HepG2 (cell line): ENCODE measurements at regions not wholly inside any gene's neighbourhood (a gene's known extent, or its start where the extent isn't known, plus 50 kb on each side); places are given as distances from the start of the nearest gene placed in this dataset.

Experiments used
- ATAC-seq: fragments of 200-7000 bp; cut with Tn5 transposase; 3 replicates; pipeline ENCODE4 v1.9.1; 2020; ENCODE audit warnings: mild to moderate bottlenecking, moderate library complexity
- BruUV-seq: library from RNA; stranded (reverse); fragments of 400-500 nt; replicated peaks from 2 replicates; lab custom pipeline; 2021; lab: Mats Ljungman, UMichigan
- CTCF ChIA-PET: fragments of 300-600 bp; formaldehyde crosslinking; extraction: SDS; loops from one replicate; lab custom pipeline; 2021; ENCODE audit warnings: low total read pairs, inconsistent platforms, low intra/inter-chr PET ratio; lab: Yijun Ruan, JAX
- POLR2A ChIA-PET: fragments of 350-600 bp; sonication (Branson Sonifier 250); formaldehyde crosslinking; loops from one replicate; lab custom pipeline; 2020; ENCODE audit warnings: antibody characterized with exemption, inconsistent platforms; lab: Yijun Ruan, JAX
- DNase-seq: peaks from one replicate; pipeline ENCODE4 v3.0.0-alpha.2; 2015; ENCODE audit warnings: low spot score
- FAIRE-seq: peaks from 3 replicates; lab custom pipeline; 2011; peaks lifted over from hg19 to GRCh38; lab: Jason Lieb, UNC
- H2AFZ ChIP-seq: one replicate; pipeline ENCODE4 v1.6.1; 2011; ENCODE audit warnings: low read length, inconsistent platforms
- H3K27ac ChIP-seq: fragments of 300-600 bp; 3 replicates; pipeline ENCODE4 v1.8.0; 2011; ENCODE audit warnings: mixed run types, mild to moderate bottlenecking, mixed read lengths, low read length, inconsistent platforms; ENCODE audit not compliant: insufficient read depth; ENCODE audit errors: extremely low read length
- H3K27me3 ChIP-seq, 2 experiments: fragments of 200-600 bp in 1 of 2; 2 replicates in 1 of 2; 3 replicates in 1 of 2; pipeline versions ENCODE4 v1.6.0 to v1.8.0; 2011; ENCODE audit warnings: low read length in 2 of 2, mild to moderate bottlenecking in 2 of 2, moderate library complexity in 2 of 2, inconsistent platforms in 1 of 2; ENCODE audit not compliant: insufficient read depth in 2 of 2, control insufficient read depth in 1 of 2
- H3K36me3 ChIP-seq, 2 experiments: fragments of 200-600 bp in 1 of 2; replicated peaks in 1 of 2; 2 replicates in 1 of 2; 3 replicates in 1 of 2; pipeline versions ENCODE4 v1.5.1 to v1.8.0; 2011; ENCODE audit warnings: low read length in 2 of 2, inconsistent platforms in 1 of 2; ENCODE audit not compliant: insufficient read depth in 2 of 2, control insufficient read depth in 1 of 2
- H3K4me1 ChIP-seq: 2 replicates; pipeline ENCODE4 v1.5.1; 2012; ENCODE audit warnings: low read length, inconsistent platforms; ENCODE audit not compliant: insufficient read depth
- H3K4me2 ChIP-seq: 2 replicates; pipeline ENCODE4 v1.6.0; 2011; ENCODE audit warnings: low read depth, low read length, inconsistent platforms
- H3K4me3 ChIP-seq, 3 experiments: fragments of 200-600 bp in 1 of 3; sonication (generic), shearing (Covaris generic) in 1 of 3; replicated peaks in 1 of 3; 2 replicates each; pipeline ENCODE4 v1.5.1; 2011 to 2016; ENCODE audit warnings: low read length in 3 of 3, inconsistent platforms in 2 of 3, low read depth in 2 of 3, mild to moderate bottlenecking in 2 of 3, control low read depth in 1 of 3, mixed read lengths in 1 of 3; ENCODE audit not compliant: insufficient read depth in 1 of 3
- H3K79me2 ChIP-seq: one replicate; pipeline ENCODE4 v1.6.1; 2011; ENCODE audit warnings: low read length, inconsistent platforms; ENCODE audit not compliant: insufficient read depth
- H3K9ac ChIP-seq: 2 replicates; pipeline ENCODE4 v1.6.0; 2011; ENCODE audit warnings: mild to moderate bottlenecking, low read depth, low read length, inconsistent platforms; ENCODE audit not compliant: insufficient read depth
- H3K9me3 ChIP-seq: 2 replicates; pipeline ENCODE4 v1.5.1; 2012; ENCODE audit warnings: mild to moderate bottlenecking, low read length
- H4K20me1 ChIP-seq: 2 replicates; pipeline ENCODE4 v1.6.0; 2011; ENCODE audit warnings: inconsistent platforms, mild to moderate bottlenecking, low read length, moderate library complexity; ENCODE audit not compliant: insufficient read depth
- ATF1 ChIP-seq: IDR thresholded peaks from 2 replicates; pipeline ENCODE4 v1.6.1; 2016; ENCODE audit warnings: mild to moderate bottlenecking, control low read depth
- CEBPB ChIP-seq: IDR thresholded peaks from 2 replicates; pipeline ENCODE4 v1.6.1; 2011; ENCODE audit warnings: low read depth, low read length, improper control_type of control experiment, borderline replicate concordance
- NCOR1 ChIP-seq: fragments of 200-600 bp; sonication (generic); IDR thresholded peaks from 2 replicates; pipeline ENCODE4 v1.7.0; 2017; ENCODE audit warnings: antibody characterized with exemption, low read length, borderline replicate concordance
- RAD51 ChIP-seq: fragments of 450-650 bp; IDR thresholded peaks from 2 replicates; pipeline ENCODE4 v1.6.1; 2016; ENCODE audit warnings: borderline replicate concordance
- SALL2 ChIP-seq: sonication (generic); formaldehyde crosslinking; IDR thresholded peaks from 2 replicates; pipeline ENCODE4 v1.8.1; 2023; ENCODE audit warnings: mild to moderate bottlenecking, missing genetic modification reagents, inconsistent platforms
- SMYD3 ChIP-seq: sonication (generic); formaldehyde crosslinking; IDR thresholded peaks from 2 replicates; pipeline ENCODE4 v1.8.1; 2023; ENCODE audit warnings: mild to moderate bottlenecking, missing genetic modification reagents
- ZBTB25 ChIP-seq: IDR thresholded peaks from 2 replicates; pipeline ENCODE4 v1.6.1; 2018; ENCODE audit warnings: missing genetic modification reagents
- ZFP1 ChIP-seq: IDR thresholded peaks from 2 replicates; pipeline ENCODE4 v1.6.1; 2016
- ZFP41 ChIP-seq: sonication (generic); formaldehyde crosslinking; IDR thresholded peaks from 2 replicates; pipeline ENCODE4 v1.4.0; 2020; ENCODE audit warnings: mild to moderate bottlenecking, missing genetic modification reagents, borderline replicate concordance
- ZNF10 ChIP-seq: sonication (generic); formaldehyde crosslinking; IDR thresholded peaks from 2 replicates; pipeline ENCODE4 v1.4.0; 2020; ENCODE audit warnings: mild to moderate bottlenecking, low read depth, missing genetic modification reagents, borderline replicate concordance
- ZNF180 ChIP-seq: sonication (generic); formaldehyde crosslinking; IDR thresholded peaks from 2 replicates; pipeline ENCODE4 v1.4.0; 2020; ENCODE audit warnings: low read depth, missing genetic modification reagents, borderline replicate concordance
- ZNF234 ChIP-seq: sonication (generic); formaldehyde crosslinking; conservative IDR thresholded peaks from 2 replicates; pipeline ENCODE4 v1.5.1; 2020; ENCODE audit warnings: mild to moderate bottlenecking, missing genetic modification reagents
- ZNF333 ChIP-seq: sonication (generic); formaldehyde crosslinking; IDR thresholded peaks from 2 replicates; pipeline ENCODE4 v1.4.0; 2020; ENCODE audit warnings: mild to moderate bottlenecking, missing genetic modification reagents, borderline replicate concordance
- ZNF558 ChIP-seq: sonication (generic); formaldehyde crosslinking; IDR thresholded peaks from 2 replicates; pipeline ENCODE4 v1.9.0; 2022; ENCODE audit warnings: mild to moderate bottlenecking, missing genetic modification reagents, borderline replicate concordance
- ZNF780A ChIP-seq: sonication (generic); formaldehyde crosslinking; IDR thresholded peaks from 2 replicates; pipeline ENCODE4 v1.8.0; 2022; ENCODE audit warnings: mild to moderate bottlenecking, missing genetic modification reagents, moderate library complexity
- WGBS: methylation state at CpG from one replicate; pipeline ENCODE4 v1.1.6; 2017; ENCODE audit warnings: low lambda C conversion rate; 5-methylcytosine and 5-hydroxymethylcytosine counted together
- in situ Hi-C: cut with HindIII; loops from 2 replicates; pipeline ENCODE4 v1.10.0; 2017; ENCODE audit warnings: low pct_unique_long_range_greater_than_20kb; ENCODE audit not compliant: extremely low pct_ligation_motif_present
- intact Hi-C: fragments of 100-400 bp; cut with micrococcal nuclease; formaldehyde crosslinking; loops from one replicate; pipeline ENCODE4 v1.10.0; 2022; ENCODE audit not compliant: unreplicated experiment

GRCh38 chr1:39136638-39137037 is 67.9 kb upstream of the MACF1 start (continued):
- TF ChIP-seq ZNF558 (no peak), ZNF234 (CRISPR knock-in tag) (no peak), NCOR1 (no peak), ZNF780A (CRISPR knock-in tag) (no peak), ZNF333 (CRISPR knock-in tag) (no peak), ZFP1 (CRISPR knock-in tag) (no peak), ZNF10 (no peak)
- TF ChIP-seq, all 625 proteins: peak for 0

GRCh38 chr1:39139723-39140360 is 64.7 kb upstream of the MACF1 start:
- ChIA-PET POLR2A (no interaction called here), CTCF (no interaction called here)
- Histone ChIP-seq H3K4me1 (peaks cover 15% of the 10 kb centered on the region), H3K4me2 (no peak overlapping the region), H3K27ac (no peak overlapping the region), H3K9ac (no peak overlapping the region), H3K9me3 (no peaks in the 10 kb centered on the region), H3K4me3 (no peak overlapping the region), H4K20me1 (no peaks in the 10 kb centered on the region), H2AFZ (no peak overlapping the region), H3K79me2 (no peaks in the 10 kb centered on the region), H3K36me3 (no peaks in the 10 kb centered on the region), H3K27me3 (no peaks in the 10 kb centered on the region)
- no peak for TF ChIP-seq SMYD3 (CRISPR knock-in tag)
- TF ChIP-seq ZNF180 = no peak
- no peak for TF ChIP-seq ZFP41
- TF ChIP-seq ZBTB25 = no peak
- no peak for TF ChIP-seq ATF1 (CRISPR knock-in tag)
- no peak for TF ChIP-seq RAD51
- TF ChIP-seq SALL2 (CRISPR knock-in tag) = no peak
- no peak for TF ChIP-seq CEBPB
- ATAC-seq = no peak
- WGBS = 93% methylated on average over 3 of the region's 3 CpGs
- no TSS peak for BruUV-seq
- in situ Hi-C loops = no loop called here
- FAIRE-seq = no peak
- DNase-seq = no peak
- intact Hi-C loops = no loop called here
